ENCODE measurements at regions not wholly inside any gene's neighbourhood (a gene's known extent, or its start where the extent isn't known, plus 50 kb on each side); places are given as distances from the start of the nearest gene placed in this dataset.

DNA sequence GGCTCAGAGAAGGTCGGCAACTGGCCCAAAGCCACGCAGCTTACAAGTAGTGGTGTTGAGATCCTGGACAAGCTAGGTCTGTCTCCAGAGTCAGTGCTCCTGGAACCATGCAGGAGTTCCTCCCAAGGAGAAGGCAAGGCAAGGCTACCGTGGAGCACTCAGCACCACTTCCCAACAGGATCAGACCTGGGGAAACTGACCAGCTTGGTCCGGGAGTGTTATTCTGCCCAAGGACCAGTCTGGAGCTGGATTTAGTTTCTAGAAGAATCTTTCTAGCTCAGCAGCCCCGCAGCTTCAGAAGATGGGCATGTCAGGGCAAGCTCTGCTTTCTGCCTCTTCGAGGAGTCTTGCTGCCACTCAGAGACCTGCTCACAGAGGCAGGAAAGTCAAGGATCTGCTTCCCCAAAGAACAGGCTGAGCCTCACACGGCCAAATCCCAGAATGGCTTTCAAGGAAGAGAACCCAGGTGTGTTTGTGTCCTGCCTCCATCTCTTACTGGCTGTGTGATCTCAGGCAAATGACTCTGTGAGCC is 302.8 kb downstream of the MATN1 start (continued):
- no peak for TF ChIP-seq ZNF746 (CRISPR knock-in tag; IDR thresholded peaks at IDR 0.05)

DNA sequence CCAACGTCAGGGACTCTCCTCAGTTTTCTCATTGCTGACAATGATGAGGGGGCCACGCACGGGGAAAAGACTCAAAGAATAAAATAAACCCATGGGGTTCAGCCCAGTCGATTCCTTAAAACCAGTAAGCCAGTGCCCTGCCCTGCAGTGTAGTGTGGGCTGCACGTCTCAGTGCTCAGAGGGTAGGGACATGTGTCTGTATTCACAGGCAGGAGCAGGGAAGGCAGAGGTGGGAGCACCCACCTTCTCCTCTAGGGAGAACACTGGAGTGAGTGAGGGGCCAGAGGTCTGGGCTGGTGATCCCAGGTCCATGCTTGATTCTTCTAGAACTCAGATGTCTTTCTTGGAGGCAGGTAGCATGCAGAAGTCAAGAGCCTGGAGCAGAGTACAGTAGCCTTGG is 303.6 kb downstream of the MATN1 start:
- in situ Hi-C loops (cut with HindIII; ENCODE audit: extremely low pct_ligation_motif_present, low pct_unique_long_range_greater_than_20kb) = no loop called here
- Histone ChIP-seq H3K79me2 (ENCODE audit: insufficient read depth, low read length) (no peaks in the 10 kb centered on the region), H3K27me3 (ENCODE audit: control insufficient read depth in 1 of 2, insufficient read depth in 2 of 2, low read length in 2 of 2) (peaks cover 0 to 5% of the 10 kb centered on the region in 2 experiments; a peak in 2 of 5 replicates), H4K20me1 (ENCODE audit: insufficient read depth, low read length) (no peaks in the 10 kb centered on the region), H3K9ac (ENCODE audit: insufficient read depth, low read depth, low read length) (no peak overlapping the region), H3K4me1 (ENCODE audit: insufficient read depth, low read length) (no peaks in the 10 kb centered on the region), H3K36me3 (replicated peaks in 1 of 2; ENCODE audit: control insufficient read depth in 1 of 2, insufficient read depth in 2 of 2, low read length in 2 of 2) (no peaks in the 10 kb centered on the region), H2AFZ (ENCODE audit: low read length) (no peak overlapping the region), H3K27ac (ENCODE audit: extremely low read length, insufficient read depth, low read length) (no peak overlapping the region), H3K9me3 (ENCODE audit: low read length) (no peaks in the 10 kb centered on the region), H3K4me3 (replicated peaks in 1 of 3; ENCODE audit: insufficient read depth in 1 of 3, low read depth in 2 of 3, low read length in 3 of 3) (no peak overlapping the region), H3K4me2 (ENCODE audit: low read depth, low read length) (no peak overlapping the region)
- ChIA-PET CTCF (ENCODE audit: low intra/inter-chr PET ratio, low total read pairs) (no interaction called here), POLR2A (no interaction called here)
- WGBS (ENCODE audit: low lambda C conversion rate) = 7% methylated on average over 5 of the region's 5 CpGs
- TF ChIP-seq ZMYM2 (CRISPR knock-in tag; IDR thresholded peaks at IDR 0.05) = no peak
- intact Hi-C loops (cut with micrococcal nuclease; ENCODE audit: unreplicated experiment) = no loop called here
- ATAC-seq (no peak), DNase-seq (ENCODE audit: low spot score) (no peak), FAIRE-seq (no peak)
- no TSS peak for BruUV-seq (replicated peaks)

DNA sequence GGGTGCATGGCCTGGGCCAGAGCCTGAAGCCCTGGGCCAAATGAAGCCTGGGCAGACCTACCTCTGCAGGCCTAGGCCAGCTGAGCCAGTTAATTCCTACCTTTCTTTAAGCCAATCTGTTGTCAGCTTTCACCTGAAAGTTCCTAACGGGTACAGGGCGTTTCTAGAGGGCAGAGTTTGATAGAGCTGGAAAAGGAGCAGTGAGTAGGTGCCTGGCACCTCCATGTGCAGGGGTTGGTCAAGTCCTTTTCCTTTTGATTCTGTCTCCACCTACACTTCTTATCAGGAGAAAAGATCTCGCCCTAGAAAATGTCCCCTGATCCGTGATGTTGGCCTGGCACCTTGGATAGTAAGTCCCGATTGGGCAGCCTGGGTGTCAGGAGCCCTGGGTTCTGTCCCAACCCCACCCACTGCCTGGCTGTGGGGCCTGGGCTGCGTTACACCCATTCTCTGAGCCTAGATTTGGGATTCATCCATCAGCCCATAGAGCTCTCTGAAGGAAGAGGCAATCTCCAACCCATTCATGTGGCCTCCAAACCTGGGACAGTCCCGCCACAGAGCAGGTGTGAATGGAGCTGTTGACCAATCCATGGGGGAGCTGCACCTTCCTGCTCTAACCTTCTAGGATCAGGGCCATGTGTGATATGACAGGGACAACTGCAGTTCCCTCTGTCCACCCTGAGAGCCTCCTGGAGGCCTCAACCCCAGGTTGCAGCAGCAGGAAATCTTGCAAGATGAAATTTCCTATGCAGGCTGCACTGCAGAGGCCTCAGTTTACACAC is 304.3 kb downstream of the MATN1 start:
- ChIA-PET POLR2A (interaction anchor here (0.6 kb wide), 1 partner anchor 235 kb away, joined by 3 read pairs; no protein-coding TSS in a partner anchor), CTCF (ENCODE audit: low intra/inter-chr PET ratio, low total read pairs) (no interaction called here)
- intact Hi-C loops (cut with micrococcal nuclease; ENCODE audit: unreplicated experiment) = no loop called here
- H2AFZ ChIP-seq (ENCODE audit: low read length) = no peak overlapping the region
- FAIRE-seq (no peak), DNase-seq (ENCODE audit: low spot score) (no peak), ATAC-seq (no peak)
- no peak overlapping the region for H3K4me2 ChIP-seq (ENCODE audit: low read depth, low read length)
- no peak overlapping the region for H3K4me3 ChIP-seq (replicated peaks in 1 of 3; ENCODE audit: insufficient read depth in 1 of 3, low read depth in 2 of 3, low read length in 3 of 3)
- no peak overlapping the region for H3K27ac ChIP-seq (ENCODE audit: extremely low read length, insufficient read depth, low read length)
- H3K79me2 ChIP-seq (ENCODE audit: insufficient read depth, low read length) = no peaks in the 10 kb centered on the region
- no peaks in the 10 kb centered on the region for H3K4me1 ChIP-seq (ENCODE audit: insufficient read depth, low read length)
- peaks cover 0 to 5% of the 10 kb centered on the region in 2 experiments; a peak in 2 of 5 replicates for H3K27me3 ChIP-seq (ENCODE audit: control insufficient read depth in 1 of 2, insufficient read depth in 2 of 2, low read length in 2 of 2)
- no peaks in the 10 kb centered on the region for H3K36me3 ChIP-seq (replicated peaks in 1 of 2; ENCODE audit: control insufficient read depth in 1 of 2, insufficient read depth in 2 of 2, low read length in 2 of 2)
- in situ Hi-C loops (cut with HindIII; ENCODE audit: extremely low pct_ligation_motif_present, low pct_unique_long_range_greater_than_20kb) = no loop called here
- H3K9ac ChIP-seq (ENCODE audit: insufficient read depth, low read depth, low read length) = no peak overlapping the region
- H4K20me1 ChIP-seq (ENCODE audit: insufficient read depth, low read length) = no peaks in the 10 kb centered on the region
- 61% methylated on average over 4 of the region's 7 CpGs for WGBS (ENCODE audit: low lambda C conversion rate)
- no peaks in the 10 kb centered on the region for H3K9me3 ChIP-seq (ENCODE audit: low read length)
- no TSS peak for BruUV-seq (replicated peaks)
- no peak for TF ChIP-seq MEIS1 (CRISPR knock-in tag; IDR thresholded peaks at IDR 0.05; ENCODE audit: borderline replicate concordance)
- TF ChIP-seq, protein P1, sequence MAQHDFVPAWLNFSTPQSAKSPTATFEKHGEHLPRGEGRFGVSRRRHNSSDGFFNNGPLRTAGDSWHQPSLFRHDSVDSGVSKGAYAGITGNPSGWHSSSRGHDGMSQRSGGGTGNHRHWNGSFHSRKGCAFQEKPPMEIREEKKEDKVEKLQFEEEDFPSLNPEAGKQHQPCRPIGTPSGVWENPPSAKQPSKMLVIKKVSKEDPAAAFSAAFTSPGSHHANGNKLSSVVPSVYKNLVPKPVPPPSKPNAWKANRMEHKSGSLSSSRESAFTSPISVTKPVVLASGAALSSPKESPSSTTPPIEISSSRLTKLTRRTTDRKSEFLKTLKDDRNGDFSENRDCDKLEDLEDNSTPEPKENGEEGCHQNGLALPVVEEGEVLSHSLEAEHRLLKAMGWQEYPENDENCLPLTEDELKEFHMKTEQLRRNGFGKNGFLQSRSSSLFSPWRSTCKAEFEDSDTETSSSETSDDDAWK (CRISPR knock-in tag; IDR thresholded peaks at IDR 0.05) = no peak
- TF ChIP-seq, protein P2, sequence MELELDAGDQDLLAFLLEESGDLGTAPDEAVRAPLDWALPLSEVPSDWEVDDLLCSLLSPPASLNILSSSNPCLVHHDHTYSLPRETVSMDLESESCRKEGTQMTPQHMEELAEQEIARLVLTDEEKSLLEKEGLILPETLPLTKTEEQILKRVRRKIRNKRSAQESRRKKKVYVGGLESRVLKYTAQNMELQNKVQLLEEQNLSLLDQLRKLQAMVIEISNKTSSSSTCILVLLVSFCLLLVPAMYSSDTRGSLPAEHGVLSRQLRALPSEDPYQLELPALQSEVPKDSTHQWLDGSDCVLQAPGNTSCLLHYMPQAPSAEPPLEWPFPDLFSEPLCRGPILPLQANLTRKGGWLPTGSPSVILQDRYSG (CRISPR knock-in tag; IDR thresholded peaks at IDR 0.05) = no peak
- TF ChIP-seq, protein P3, sequence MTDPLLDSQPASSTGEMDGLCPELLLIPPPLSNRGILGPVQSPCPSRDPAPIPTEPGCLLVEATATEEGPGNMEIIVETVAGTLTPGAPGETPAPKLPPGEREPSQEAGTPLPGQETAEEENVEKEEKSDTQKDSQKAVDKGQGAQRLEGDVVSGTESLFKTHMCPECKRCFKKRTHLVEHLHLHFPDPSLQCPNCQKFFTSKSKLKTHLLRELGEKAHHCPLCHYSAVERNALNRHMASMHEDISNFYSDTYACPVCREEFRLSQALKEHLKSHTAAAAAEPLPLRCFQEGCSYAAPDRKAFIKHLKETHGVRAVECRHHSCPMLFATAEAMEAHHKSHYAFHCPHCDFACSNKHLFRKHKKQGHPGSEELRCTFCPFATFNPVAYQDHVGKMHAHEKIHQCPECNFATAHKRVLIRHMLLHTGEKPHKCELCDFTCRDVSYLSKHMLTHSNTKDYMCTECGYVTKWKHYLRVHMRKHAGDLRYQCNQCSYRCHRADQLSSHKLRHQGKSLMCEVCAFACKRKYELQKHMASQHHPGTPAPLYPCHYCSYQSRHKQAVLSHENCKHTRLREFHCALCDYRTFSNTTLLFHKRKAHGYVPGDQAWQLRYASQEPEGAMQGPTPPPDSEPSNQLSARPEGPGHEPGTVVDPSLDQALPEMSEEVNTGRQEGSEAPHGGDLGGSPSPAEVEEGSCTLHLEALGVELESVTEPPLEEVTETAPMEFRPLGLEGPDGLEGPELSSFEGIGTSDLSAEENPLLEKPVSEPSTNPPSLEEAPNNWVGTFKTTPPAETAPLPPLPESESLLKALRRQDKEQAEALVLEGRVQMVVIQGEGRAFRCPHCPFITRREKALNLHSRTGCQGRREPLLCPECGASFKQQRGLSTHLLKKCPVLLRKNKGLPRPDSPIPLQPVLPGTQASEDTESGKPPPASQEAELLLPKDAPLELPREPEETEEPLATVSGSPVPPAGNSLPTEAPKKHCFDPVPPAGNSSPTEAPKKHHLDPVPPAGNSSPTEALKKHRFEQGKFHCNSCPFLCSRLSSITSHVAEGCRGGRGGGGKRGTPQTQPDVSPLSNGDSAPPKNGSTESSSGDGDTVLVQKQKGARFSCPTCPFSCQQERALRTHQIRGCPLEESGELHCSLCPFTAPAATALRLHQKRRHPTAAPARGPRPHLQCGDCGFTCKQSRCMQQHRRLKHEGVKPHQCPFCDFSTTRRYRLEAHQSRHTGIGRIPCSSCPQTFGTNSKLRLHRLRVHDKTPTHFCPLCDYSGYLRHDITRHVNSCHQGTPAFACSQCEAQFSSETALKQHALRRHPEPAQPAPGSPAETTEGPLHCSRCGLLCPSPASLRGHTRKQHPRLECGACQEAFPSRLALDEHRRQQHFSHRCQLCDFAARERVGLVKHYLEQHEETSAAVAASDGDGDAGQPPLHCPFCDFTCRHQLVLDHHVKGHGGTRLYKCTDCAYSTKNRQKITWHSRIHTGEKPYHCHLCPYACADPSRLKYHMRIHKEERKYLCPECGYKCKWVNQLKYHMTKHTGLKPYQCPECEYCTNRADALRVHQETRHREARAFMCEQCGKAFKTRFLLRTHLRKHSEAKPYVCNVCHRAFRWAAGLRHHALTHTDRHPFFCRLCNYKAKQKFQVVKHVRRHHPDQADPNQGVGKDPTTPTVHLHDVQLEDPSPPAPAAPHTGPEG (CRISPR knock-in tag; IDR thresholded peaks at IDR 0.05) = no peak
